ENCODE measurements at regions not wholly inside any gene's neighbourhood (a gene's known extent, or its start where the extent isn't known, plus 50 kb on each side); places are given as distances from the start of the nearest gene placed in this dataset.

- Histone ChIP-seq H3K9me3 (ENCODE audit: control insufficient read depth, insufficient read depth, low read length) (no peaks in the 10 kb centered on the region), H3K9ac (ENCODE audit: low read depth, low read length) (no peak overlapping the region), H3K36me3 (ENCODE audit: insufficient read depth, low read length) (no peaks in the 10 kb centered on the region), H3K4me1 (ENCODE audit: insufficient read depth, low read length) (no peaks in the 10 kb centered on the region)
Observed at GRCh38 chr11:15726893-15727519, 612.3 kb downstream of the INSC start.

GRCh38 chr11:15727520-15727914, 612.8 kb downstream of the INSC start:
- Histone ChIP-seq H3K4me1 (ENCODE audit: insufficient read depth, low read length) (no peaks in the 10 kb centered on the region), H3K9me3 (ENCODE audit: control insufficient read depth, insufficient read depth, low read length) (no peaks in the 10 kb centered on the region), H3K9ac (ENCODE audit: low read depth, low read length) (no peak overlapping the region), H3K36me3 (ENCODE audit: insufficient read depth, low read length) (no peaks in the 10 kb centered on the region)

- H3K9me3 ChIP-seq (ENCODE audit: control insufficient read depth, insufficient read depth, low read length): no peaks in the 10 kb centered on the region
Observed at GRCh38 chr11:15728207-15728606, 613.5 kb downstream of the INSC start.

GRCh38 chr11:15730263-15730994, 615.7 kb downstream of the INSC start:
- Histone ChIP-seq H3K36me3 (ENCODE audit: insufficient read depth, low read length) (no peaks in the 10 kb centered on the region), H3K9me3 (ENCODE audit: control insufficient read depth, insufficient read depth, low read length) (no peaks in the 10 kb centered on the region), H3K4me1 (ENCODE audit: insufficient read depth, low read length) (no peaks in the 10 kb centered on the region), H3K9ac (ENCODE audit: low read depth, low read length) (no peak overlapping the region)

More at GRCh38 chr11:15728207-15728606, 613.5 kb downstream of the INSC start:
- no peaks in the 10 kb centered on the region for H3K4me1 ChIP-seq (ENCODE audit: insufficient read depth, low read length)
- H3K9ac ChIP-seq (ENCODE audit: low read depth, low read length): no peak overlapping the region
- no peaks in the 10 kb centered on the region for H3K36me3 ChIP-seq (ENCODE audit: insufficient read depth, low read length)

GRCh38 chr11:15730995-15731385, 616.3 kb downstream of the INSC start:
- Histone ChIP-seq H3K4me1 (ENCODE audit: insufficient read depth, low read length) (no peaks in the 10 kb centered on the region), H3K9ac (ENCODE audit: low read depth, low read length) (no peak overlapping the region), H3K9me3 (ENCODE audit: control insufficient read depth, insufficient read depth, low read length) (no peaks in the 10 kb centered on the region), H3K36me3 (ENCODE audit: insufficient read depth, low read length) (no peaks in the 10 kb centered on the region)

GRCh38 chr11:15735706-15736105, 620.6 kb downstream of the SOX6 start:
- Histone ChIP-seq H3K9me3 (ENCODE audit: control insufficient read depth, insufficient read depth, low read length) (no peaks in the 10 kb centered on the region), H3K9ac (ENCODE audit: low read depth, low read length) (no peak overlapping the region), H3K4me1 (ENCODE audit: insufficient read depth, low read length) (no peaks in the 10 kb centered on the region), H3K36me3 (ENCODE audit: insufficient read depth, low read length) (no peaks in the 10 kb centered on the region)

- H3K36me3 ChIP-seq (ENCODE audit: insufficient read depth, low read length): no peaks in the 10 kb centered on the region
- no peaks in the 10 kb centered on the region for H3K9me3 ChIP-seq (ENCODE audit: control insufficient read depth, insufficient read depth, low read length)
- H3K9ac ChIP-seq (ENCODE audit: low read depth, low read length): no peak overlapping the region
Observed at GRCh38 chr11:15737320-15737719, 619.0 kb downstream of the SOX6 start.

GRCh38 chr11:15738931-15739330, 617.4 kb downstream of the SOX6 start:
- H3K9me3 ChIP-seq (ENCODE audit: control insufficient read depth, insufficient read depth, low read length): no peaks in the 10 kb centered on the region

More at GRCh38 chr11:15737320-15737719, 619.0 kb downstream of the SOX6 start:
- H3K4me1 ChIP-seq (ENCODE audit: insufficient read depth, low read length): no peaks in the 10 kb centered on the region

GRCh38 chr11:15742626-15743519, 613.5 kb downstream of the SOX6 start:
- no peaks in the 10 kb centered on the region for H3K36me3 ChIP-seq (ENCODE audit: insufficient read depth, low read length)
- H3K9ac ChIP-seq (ENCODE audit: low read depth, low read length): no peak overlapping the region
- no peaks in the 10 kb centered on the region; the same call in 1 of the 2 replicates for H3K9me3 ChIP-seq (ENCODE audit: control insufficient read depth, insufficient read depth, low read length)
- no peaks in the 10 kb centered on the region for H3K4me1 ChIP-seq (ENCODE audit: insufficient read depth, low read length)

More at GRCh38 chr11:15738931-15739330, 617.4 kb downstream of the SOX6 start:
- Histone ChIP-seq H3K4me1 (ENCODE audit: insufficient read depth, low read length) (no peaks in the 10 kb centered on the region), H3K36me3 (ENCODE audit: insufficient read depth, low read length) (no peaks in the 10 kb centered on the region), H3K9ac (ENCODE audit: low read depth, low read length) (no peak overlapping the region)

- Histone ChIP-seq H3K9ac (ENCODE audit: low read depth, low read length) (no peak overlapping the region), H3K36me3 (ENCODE audit: insufficient read depth, low read length) (no peaks in the 10 kb centered on the region), H3K4me1 (ENCODE audit: insufficient read depth, low read length) (no peaks in the 10 kb centered on the region), H3K9me3 (ENCODE audit: control insufficient read depth, insufficient read depth, low read length) (no peaks in the 10 kb centered on the region; the same call in 1 of the 2 replicates)
Observed at GRCh38 chr11:15744693-15745092, 611.7 kb downstream of the SOX6 start.

- Histone ChIP-seq H3K9me3 (ENCODE audit: control insufficient read depth, insufficient read depth, low read length) (no peaks in the 10 kb centered on the region; the same call in 1 of the 2 replicates), H3K9ac (ENCODE audit: low read depth, low read length) (no peak overlapping the region), H3K4me1 (ENCODE audit: insufficient read depth, low read length) (no peaks in the 10 kb centered on the region), H3K36me3 (ENCODE audit: insufficient read depth, low read length) (no peaks in the 10 kb centered on the region)
Observed at GRCh38 chr11:15745266-15745665, 611.1 kb downstream of the SOX6 start.

- H3K9me3 ChIP-seq (ENCODE audit: control insufficient read depth, insufficient read depth, low read length): no peaks in the 10 kb centered on the region; the same call in 1 of the 2 replicates
- H3K9ac ChIP-seq (ENCODE audit: low read depth, low read length): no peak overlapping the region
- H3K4me1 ChIP-seq (ENCODE audit: insufficient read depth, low read length): no peaks in the 10 kb centered on the region
- no peaks in the 10 kb centered on the region for H3K36me3 ChIP-seq (ENCODE audit: insufficient read depth, low read length)
Observed at GRCh38 chr11:15747671-15748070, 608.7 kb downstream of the SOX6 start.

GRCh38 chr11:15748132-15748531, 608.2 kb downstream of the SOX6 start:
- no peak overlapping the region for H3K9ac ChIP-seq (ENCODE audit: low read depth, low read length)
- no peaks in the 10 kb centered on the region; the same call in 1 of the 2 replicates for H3K9me3 ChIP-seq (ENCODE audit: control insufficient read depth, insufficient read depth, low read length)
- H3K4me1 ChIP-seq (ENCODE audit: insufficient read depth, low read length): no peaks in the 10 kb centered on the region
- H3K36me3 ChIP-seq (ENCODE audit: insufficient read depth, low read length): no peaks in the 10 kb centered on the region

- Histone ChIP-seq H3K4me1 (ENCODE audit: insufficient read depth, low read length) (no peaks in the 10 kb centered on the region), H3K9ac (ENCODE audit: low read depth, low read length) (no peak overlapping the region), H3K9me3 (ENCODE audit: control insufficient read depth, insufficient read depth, low read length) (no peaks in the 10 kb centered on the region; the same call in 1 of the 2 replicates), H3K36me3 (ENCODE audit: insufficient read depth, low read length) (no peaks in the 10 kb centered on the region)
Observed at GRCh38 chr11:15748741-15749140, 607.6 kb downstream of the SOX6 start.
